ENCODE measurements at regions not wholly inside any gene's neighbourhood (a gene's known extent, or its start where the extent isn't known, plus 50 kb on each side); places are given as distances from the start of the nearest gene placed in this dataset.

DNA sequence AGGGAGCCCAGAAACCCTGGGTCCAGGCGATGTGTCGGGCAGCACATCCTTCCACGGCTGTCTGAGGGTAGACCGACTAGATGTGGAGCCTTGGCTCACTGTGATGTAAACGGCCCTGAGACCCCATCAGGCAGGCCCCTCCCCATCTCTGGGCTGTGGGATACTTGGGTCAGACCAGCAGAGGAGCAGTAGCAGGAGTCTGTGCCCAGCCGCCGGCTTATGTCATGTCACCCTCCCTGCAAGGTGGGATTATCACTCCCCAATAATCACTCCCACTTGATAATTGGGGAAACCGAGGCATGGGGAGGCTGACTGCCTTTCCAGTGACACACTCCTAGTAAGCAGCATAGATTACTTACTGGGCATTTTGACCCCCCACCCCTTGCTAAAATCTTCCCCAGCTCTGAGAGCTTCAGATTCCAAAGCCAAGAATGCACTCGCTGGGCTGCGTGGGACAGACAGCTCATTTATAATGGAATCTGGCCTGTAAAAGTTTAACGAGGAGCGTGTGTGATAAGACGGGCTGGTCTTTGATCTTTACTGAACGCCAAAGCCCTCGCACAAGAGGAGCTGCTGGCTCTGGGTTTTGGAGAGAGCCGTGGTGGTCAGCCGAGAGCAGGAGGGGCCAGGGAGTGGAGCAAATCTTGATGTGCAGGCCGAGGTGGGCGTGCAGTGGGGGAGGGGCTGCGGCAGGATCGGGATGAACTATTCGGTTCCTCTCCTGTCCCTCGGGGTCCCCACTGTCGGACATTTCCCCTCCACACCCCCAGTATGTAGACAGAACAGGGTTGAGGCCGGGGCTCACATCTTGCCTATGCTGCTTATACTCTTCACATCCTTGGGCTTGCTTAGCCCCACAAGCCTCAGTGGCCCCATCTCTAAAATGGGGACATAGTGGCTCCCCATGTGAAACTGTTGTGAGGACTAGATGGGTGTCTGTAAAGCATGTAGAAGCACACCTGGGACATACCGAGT is 200.0 kb downstream of the GLI2 start (continued):
- TF ChIP-seq, protein P1, sequence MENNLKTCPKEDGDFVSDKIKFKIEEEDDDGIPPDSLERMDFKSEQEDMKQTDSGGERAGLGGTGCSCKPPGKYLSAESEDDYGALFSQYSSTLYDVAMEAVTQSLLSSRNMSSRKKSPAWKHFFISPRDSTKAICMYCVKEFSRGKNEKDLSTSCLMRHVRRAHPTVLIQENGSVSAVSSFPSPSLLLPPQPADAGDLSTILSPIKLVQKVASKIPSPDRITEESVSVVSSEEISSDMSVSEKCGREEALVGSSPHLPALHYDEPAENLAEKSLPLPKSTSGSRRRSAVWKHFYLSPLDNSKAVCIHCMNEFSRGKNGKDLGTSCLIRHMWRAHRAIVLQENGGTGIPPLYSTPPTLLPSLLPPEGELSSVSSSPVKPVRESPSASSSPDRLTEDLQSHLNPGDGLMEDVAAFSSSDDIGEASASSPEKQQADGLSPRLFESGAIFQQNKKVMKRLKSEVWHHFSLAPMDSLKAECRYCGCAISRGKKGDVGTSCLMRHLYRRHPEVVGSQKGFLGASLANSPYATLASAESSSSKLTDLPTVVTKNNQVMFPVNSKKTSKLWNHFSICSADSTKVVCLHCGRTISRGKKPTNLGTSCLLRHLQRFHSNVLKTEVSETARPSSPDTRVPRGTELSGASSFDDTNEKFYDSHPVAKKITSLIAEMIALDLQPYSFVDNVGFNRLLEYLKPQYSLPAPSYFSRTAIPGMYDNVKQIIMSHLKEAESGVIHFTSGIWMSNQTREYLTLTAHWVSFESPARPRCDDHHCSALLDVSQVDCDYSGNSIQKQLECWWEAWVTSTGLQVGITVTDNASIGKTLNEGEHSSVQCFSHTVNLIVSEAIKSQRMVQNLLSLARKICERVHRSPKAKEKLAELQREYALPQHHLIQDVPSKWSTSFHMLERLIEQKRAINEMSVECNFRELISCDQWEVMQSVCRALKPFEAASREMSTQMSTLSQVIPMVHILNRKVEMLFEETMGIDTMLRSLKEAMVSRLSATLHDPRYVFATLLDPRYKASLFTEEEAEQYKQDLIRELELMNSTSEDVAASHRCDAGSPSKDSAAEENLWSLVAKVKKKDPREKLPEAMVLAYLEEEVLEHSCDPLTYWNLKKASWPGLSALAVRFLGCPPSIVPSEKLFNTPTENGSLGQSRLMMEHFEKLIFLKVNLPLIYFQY (CRISPR knock-in tag; IDR thresholded peaks at IDR 0.05; ENCODE audit: borderline replicate concordance) = 0 out of 2 replicates have a peak, but pooled peaks have one; percentile 47
- peak; percentile 51; the same call in 1 of the 2 replicates for TF ChIP-seq NCOA2 (CRISPR knock-in tag; IDR thresholded peaks at IDR 0.05)
- peak; percentile 50 for TF ChIP-seq MED8 (CRISPR knock-in tag; IDR thresholded peaks at IDR 0.05; ENCODE audit: insufficient replicate concordance)
- peak; percentile 47; the same call in 1 of the 2 replicates for TF ChIP-seq RARA (CRISPR knock-in tag; IDR thresholded peaks at IDR 0.05)
- TF ChIP-seq, protein P2, sequence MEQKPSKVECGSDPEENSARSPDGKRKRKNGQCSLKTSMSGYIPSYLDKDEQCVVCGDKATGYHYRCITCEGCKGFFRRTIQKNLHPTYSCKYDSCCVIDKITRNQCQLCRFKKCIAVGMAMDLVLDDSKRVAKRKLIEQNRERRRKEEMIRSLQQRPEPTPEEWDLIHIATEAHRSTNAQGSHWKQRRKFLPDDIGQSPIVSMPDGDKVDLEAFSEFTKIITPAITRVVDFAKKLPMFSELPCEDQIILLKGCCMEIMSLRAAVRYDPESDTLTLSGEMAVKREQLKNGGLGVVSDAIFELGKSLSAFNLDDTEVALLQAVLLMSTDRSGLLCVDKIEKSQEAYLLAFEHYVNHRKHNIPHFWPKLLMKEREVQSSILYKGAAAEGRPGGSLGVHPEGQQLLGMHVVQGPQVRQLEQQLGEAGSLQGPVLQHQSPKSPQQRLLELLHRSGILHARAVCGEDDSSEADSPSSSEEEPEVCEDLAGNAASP (CRISPR knock-in tag; IDR thresholded peaks at IDR 0.05; ENCODE audit: borderline replicate concordance) = 0 out of 2 replicates have a peak, but pooled peaks have one; percentile 37
- TF ChIP-seq HDAC1 (CRISPR knock-in tag; IDR thresholded peaks at IDR 0.05) = peak; percentile 74
- TF ChIP-seq ZNF644 (CRISPR knock-in tag; IDR thresholded peaks at IDR 0.05; ENCODE audit: low read depth) = peak; percentile 42; the same call in 1 of the 2 replicates
- TF ChIP-seq, protein P3, sequence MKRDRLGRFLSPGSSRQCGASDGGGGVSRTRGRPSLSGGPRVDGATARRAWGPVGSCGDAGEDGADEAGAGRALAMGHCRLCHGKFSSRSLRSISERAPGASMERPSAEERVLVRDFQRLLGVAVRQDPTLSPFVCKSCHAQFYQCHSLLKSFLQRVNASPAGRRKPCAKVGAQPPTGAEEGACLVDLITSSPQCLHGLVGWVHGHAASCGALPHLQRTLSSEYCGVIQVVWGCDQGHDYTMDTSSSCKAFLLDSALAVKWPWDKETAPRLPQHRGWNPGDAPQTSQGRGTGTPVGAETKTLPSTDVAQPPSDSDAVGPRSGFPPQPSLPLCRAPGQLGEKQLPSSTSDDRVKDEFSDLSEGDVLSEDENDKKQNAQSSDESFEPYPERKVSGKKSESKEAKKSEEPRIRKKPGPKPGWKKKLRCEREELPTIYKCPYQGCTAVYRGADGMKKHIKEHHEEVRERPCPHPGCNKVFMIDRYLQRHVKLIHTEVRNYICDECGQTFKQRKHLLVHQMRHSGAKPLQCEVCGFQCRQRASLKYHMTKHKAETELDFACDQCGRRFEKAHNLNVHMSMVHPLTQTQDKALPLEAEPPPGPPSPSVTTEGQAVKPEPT (CRISPR knock-in tag; IDR thresholded peaks at IDR 0.05; ENCODE audit: low read depth) = no peak
- TF ChIP-seq FOSL2 (CRISPR knock-in tag; IDR thresholded peaks at IDR 0.05) = peak; percentile 73
- TF ChIP-seq KAT7 (CRISPR knock-in tag; IDR thresholded peaks at IDR 0.05; ENCODE audit: borderline replicate concordance) = no peak
- TF ChIP-seq TOPORS (CRISPR knock-in tag; IDR thresholded peaks at IDR 0.05) = 0 out of 2 replicates have a peak, but pooled peaks have one; percentile 10
- TF ChIP-seq, protein P4, sequence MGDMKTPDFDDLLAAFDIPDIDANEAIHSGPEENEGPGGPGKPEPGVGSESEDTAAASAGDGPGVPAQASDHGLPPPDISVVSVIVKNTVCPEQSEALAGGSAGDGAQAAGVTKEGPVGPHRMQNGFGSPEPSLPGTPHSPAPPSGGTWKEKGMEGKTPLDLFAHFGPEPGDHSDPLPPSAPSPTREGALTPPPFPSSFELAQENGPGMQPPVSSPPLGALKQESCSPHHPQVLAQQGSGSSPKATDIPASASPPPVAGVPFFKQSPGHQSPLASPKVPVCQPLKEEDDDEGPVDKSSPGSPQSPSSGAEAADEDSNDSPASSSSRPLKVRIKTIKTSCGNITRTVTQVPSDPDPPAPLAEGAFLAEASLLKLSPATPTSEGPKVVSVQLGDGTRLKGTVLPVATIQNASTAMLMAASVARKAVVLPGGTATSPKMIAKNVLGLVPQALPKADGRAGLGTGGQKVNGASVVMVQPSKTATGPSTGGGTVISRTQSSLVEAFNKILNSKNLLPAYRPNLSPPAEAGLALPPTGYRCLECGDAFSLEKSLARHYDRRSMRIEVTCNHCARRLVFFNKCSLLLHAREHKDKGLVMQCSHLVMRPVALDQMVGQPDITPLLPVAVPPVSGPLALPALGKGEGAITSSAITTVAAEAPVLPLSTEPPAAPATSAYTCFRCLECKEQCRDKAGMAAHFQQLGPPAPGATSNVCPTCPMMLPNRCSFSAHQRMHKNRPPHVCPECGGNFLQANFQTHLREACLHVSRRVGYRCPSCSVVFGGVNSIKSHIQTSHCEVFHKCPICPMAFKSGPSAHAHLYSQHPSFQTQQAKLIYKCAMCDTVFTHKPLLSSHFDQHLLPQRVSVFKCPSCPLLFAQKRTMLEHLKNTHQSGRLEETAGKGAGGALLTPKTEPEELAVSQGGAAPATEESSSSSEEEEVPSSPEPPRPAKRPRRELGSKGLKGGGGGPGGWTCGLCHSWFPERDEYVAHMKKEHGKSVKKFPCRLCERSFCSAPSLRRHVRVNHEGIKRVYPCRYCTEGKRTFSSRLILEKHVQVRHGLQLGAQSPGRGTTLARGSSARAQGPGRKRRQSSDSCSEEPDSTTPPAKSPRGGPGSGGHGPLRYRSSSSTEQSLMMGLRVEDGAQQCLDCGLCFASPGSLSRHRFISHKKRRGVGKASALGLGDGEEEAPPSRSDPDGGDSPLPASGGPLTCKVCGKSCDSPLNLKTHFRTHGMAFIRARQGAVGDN (CRISPR knock-in tag; IDR thresholded peaks at IDR 0.05) = peak; percentile 63
- peak; percentile 79 for TF ChIP-seq TEAD3 (CRISPR knock-in tag; optimal IDR thresholded peaks at IDR 0.05; ENCODE audit: borderline replicate concordance)
- TF ChIP-seq ZNF792 (CRISPR knock-in tag; IDR thresholded peaks at IDR 0.05) = peak; percentile 45; the same call in 1 of the 2 replicates
- TF ChIP-seq, protein P5, sequence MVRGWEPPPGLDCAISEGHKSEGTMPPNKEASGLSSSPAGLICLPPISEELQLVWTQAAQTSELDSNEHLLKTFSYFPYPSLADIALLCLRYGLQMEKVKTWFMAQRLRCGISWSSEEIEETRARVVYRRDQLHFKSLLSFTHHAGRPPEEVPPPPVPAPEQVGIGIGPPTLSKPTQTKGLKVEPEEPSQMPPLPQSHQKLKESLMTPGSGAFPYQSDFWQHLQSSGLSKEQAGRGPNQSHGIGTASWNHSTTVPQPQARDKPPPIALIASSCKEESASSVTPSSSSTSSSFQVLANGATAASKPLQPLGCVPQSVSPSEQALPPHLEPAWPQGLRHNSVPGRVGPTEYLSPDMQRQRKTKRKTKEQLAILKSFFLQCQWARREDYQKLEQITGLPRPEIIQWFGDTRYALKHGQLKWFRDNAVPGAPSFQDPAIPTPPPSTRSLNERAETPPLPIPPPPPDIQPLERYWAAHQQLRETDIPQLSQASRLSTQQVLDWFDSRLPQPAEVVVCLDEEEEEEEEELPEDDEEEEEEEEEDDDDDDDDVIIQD (CRISPR knock-in tag; IDR thresholded peaks at IDR 0.05; ENCODE audit: low read depth) = peak; percentile 42; the same call in 1 of the 2 replicates

Measured in HepG2 (cell line).